Large intestine (tissue), 3 donors: ENCODE measurements at regions not wholly inside any gene's neighbourhood (a gene's known extent, or its start where the extent isn't known, plus 50 kb on each side); places are given as distances from the start of the nearest gene placed in this dataset.

ENCODE experiments used
- DNase-seq, 2 donors: peaks; one replicate each; pipeline versions ENCODE4 v3.0.0 to v3.0.0-alpha.2; 2013
- H3K27ac ChIP-seq: one replicate; pipeline ENCODE4 v1.5.1; 2013; ENCODE audit warnings: low read length
- H3K27me3 ChIP-seq: 2 replicates; pipeline ENCODE4 v1.6.1; 2013; ENCODE audit warnings: low read length; ENCODE audit not compliant: control insufficient read depth, insufficient read depth
- H3K36me3 ChIP-seq: 2 replicates; pipeline ENCODE4 v1.6.1; 2013; ENCODE audit warnings: low read length; ENCODE audit not compliant: control insufficient read depth, insufficient read depth
- H3K4me1 ChIP-seq: one replicate; pipeline ENCODE4 v1.6.1; 2013; ENCODE audit warnings: low read length; ENCODE audit not compliant: control insufficient read depth, insufficient read depth
- H3K4me3 ChIP-seq: one replicate; pipeline ENCODE4 v1.5.1; 2013; ENCODE audit warnings: low read length
- H3K9me3 ChIP-seq: one replicate; pipeline ENCODE4 v1.6.1; 2013; ENCODE audit warnings: mild to moderate bottlenecking, low read depth, low read length, moderate library complexity; ENCODE audit not compliant: control insufficient read depth
- WGBS: methylation state at CpG from one replicate; pipeline ENCODE4 v1.1.5; 2013; ENCODE audit warnings: low lambda C conversion rate; ENCODE audit not compliant: insufficient coverage; 5-methylcytosine and 5-hydroxymethylcytosine counted together

DNA sequence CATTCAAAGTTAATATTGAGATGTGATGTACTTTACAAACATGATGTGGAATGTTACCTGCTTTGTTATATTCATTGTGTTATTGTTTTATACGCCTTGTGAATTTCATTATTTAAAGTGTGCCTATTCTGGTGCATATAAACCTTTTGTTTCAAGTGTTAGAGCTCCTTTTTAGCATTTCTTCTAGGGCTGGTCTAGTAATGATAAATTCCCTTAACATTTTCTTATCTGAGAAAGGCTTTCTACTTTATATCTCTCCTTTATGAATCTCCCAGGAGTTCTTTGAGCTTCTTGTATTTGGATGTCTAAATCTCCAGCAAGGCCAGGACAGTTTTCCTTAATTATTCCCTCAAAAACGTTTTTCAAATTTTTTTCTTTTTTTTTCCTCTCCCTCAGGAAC lies 1005.6 kb downstream of the IGSF11 start:
- Histone ChIP-seq H3K27ac (no peak overlapping the region), H3K9me3 (peaks cover 5% of the 10 kb centered on the region), H3K4me3 (no peak overlapping the region), H3K4me1 (no peaks in the 10 kb centered on the region), H3K27me3 (no peaks in the 10 kb centered on the region), H3K36me3 (no peaks in the 10 kb centered on the region)
- WGBS = 19% methylated on average over 1 of the region's 2 CpGs
- DNase-seq = no peak

DNA sequence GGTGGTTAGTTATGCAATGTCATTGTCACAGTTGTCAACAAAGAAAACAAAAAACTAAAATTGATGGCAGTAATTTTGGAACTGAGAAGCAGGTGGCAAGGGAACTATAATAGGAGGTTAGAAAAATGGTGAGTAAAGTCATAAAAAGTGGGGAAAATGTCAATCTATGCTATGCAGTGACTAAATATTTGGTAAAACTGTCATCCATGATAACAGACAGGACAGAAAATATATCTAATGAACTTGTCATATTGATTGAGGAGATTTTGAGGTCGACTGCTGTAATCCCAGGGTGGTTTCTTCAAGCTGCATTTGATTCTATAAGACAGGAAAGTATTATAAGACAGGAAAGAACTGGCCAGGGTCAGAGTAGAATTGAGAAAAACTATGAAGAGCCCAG lies 998.4 kb downstream of the IGSF11 start:
- Histone ChIP-seq H3K9me3 (peaks cover 9% of the 10 kb centered on the region), H3K27ac (no peak overlapping the region), H3K27me3 (no peaks in the 10 kb centered on the region), H3K4me1 (no peaks in the 10 kb centered on the region), H3K36me3 (no peaks in the 10 kb centered on the region), H3K4me3 (no peak overlapping the region)
- DNase-seq = no peak
- WGBS = no CpG with 5 or more reads among the region's 1 CpG

DNA sequence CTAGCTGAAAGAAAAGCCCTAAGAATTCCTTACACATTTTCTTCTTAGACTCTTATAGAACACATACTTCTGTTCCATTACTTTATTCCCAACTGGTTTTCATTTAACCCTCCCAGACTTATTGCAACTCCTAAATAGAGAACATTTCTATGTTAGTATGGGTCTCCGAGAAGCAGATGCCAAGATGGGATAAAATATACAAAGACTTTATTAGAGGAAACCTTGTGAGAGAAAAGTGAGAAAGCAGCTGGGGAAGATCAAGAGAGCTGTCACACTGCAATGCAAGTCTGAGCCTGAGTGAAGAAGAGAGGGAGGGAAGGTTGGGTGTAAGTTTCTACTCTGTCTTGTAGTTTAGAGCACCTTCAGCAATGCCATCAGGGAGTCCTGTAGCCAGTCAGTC lies 979.3 kb downstream of the IGSF11 start:
- Histone ChIP-seq H3K4me3 (no peak overlapping the region), H3K9me3 (no peaks in the 10 kb centered on the region), H3K27ac (no peak overlapping the region), H3K4me1 (no peaks in the 10 kb centered on the region), H3K27me3 (no peaks in the 10 kb centered on the region), H3K36me3 (no peaks in the 10 kb centered on the region)
- no peak for DNase-seq
- 0% methylated on average over 1 of the region's 1 CpG for WGBS

DNA sequence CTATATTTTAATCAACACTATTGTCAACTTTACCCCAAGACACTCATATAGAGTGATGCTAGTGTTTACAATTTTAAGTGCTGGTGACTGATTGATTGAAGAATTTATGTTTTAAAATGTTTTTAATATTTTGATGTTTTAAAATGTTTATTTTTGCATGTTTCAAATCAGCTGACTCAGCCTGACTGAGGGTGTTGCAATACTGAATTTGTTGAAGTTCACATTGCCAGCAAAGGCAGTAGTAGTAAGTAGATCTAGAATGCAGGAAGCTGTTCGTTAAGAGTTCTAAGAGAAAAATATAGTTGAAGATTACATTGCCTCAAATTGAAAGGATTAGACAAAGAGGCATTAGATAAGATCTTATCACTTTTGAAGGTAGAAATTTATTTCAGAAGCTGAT lies 977.6 kb downstream of the IGSF11 start:
- no peaks in the 10 kb centered on the region for H3K9me3 ChIP-seq
- no CpG with 5 or more reads among the region's 1 CpG for WGBS
- DNase-seq = no peak
- H3K4me3 ChIP-seq = no peak overlapping the region
- H3K36me3 ChIP-seq = no peaks in the 10 kb centered on the region
- H3K27ac ChIP-seq = no peak overlapping the region
- H3K27me3 ChIP-seq = no peaks in the 10 kb centered on the region
- no peaks in the 10 kb centered on the region for H3K4me1 ChIP-seq

DNA sequence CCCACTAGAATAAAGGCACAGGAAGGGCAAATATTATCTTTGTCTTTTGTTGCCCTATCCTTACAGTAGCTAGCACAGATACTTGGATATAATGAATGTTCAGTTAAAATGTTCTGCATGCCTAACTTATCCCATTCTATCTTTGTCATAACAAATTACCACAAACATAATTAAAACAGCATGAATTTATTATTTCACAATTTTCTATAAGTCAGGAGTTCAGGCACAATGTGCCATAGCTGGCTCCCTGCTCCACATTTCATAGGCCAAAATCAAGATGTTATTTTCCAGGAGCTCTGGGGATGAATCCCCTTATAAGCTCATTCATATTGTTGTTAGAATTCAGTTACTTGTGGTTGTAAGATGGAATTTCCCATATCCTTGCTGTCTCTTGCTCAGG lies 975.5 kb downstream of the IGSF11 start:
- DNase-seq = no peak
- Histone ChIP-seq H3K4me3 (no peak overlapping the region), H3K27me3 (no peaks in the 10 kb centered on the region), H3K27ac (no peak overlapping the region), H3K9me3 (no peaks in the 10 kb centered on the region), H3K4me1 (no peaks in the 10 kb centered on the region), H3K36me3 (no peaks in the 10 kb centered on the region)

DNA sequence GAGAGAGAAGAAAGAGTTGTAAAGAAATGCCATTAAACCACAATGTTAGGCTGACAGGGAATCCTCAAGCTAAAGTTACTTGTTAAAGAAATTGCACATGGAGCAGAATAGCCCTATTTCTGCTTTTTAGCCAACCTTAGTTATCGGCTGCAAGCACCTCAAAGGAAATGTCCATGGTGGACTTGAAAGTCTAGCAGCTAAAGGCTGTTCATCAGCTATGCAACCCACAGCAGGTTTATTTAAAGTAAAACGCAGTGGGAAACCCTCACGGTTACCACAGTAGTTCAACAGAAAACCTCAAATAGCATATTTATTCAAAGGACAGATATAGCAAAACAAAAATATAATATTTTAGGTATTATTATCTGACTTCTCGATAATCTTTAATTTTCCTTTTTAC lies 967.2 kb downstream of the IGSF11 start:
- H3K9me3 ChIP-seq = peaks cover 3% of the 10 kb centered on the region
- H3K36me3 ChIP-seq = no peaks in the 10 kb centered on the region
- no peak for DNase-seq
- H3K27ac ChIP-seq = no peak overlapping the region
- H3K4me3 ChIP-seq = no peak overlapping the region
- H3K27me3 ChIP-seq = no peaks in the 10 kb centered on the region
- 93% methylated on average over 1 of the region's 4 CpGs for WGBS
- no peaks in the 10 kb centered on the region for H3K4me1 ChIP-seq

DNA sequence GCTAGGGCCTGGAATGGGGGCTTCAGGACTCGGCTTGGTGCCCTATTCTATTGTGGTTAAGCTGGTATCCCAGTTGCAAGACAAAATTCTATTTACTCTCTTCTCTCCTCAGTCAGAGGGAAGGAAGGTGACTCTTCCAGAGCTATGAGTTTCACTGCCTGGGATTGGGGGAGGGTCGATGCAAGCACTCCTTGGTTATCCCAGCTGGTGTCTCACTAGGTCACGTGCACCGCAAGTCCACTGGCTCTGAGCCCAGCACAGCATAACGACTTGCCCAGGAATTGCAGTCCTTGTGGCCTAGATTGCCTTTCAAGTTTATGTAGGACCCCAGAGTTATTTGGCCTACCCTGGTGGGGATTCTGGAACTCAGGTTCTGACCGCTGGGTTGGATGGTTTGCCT lies 958.8 kb downstream of the IGSF11 start:
- no peak for DNase-seq
- H3K4me1 ChIP-seq = no peaks in the 10 kb centered on the region
- peaks cover 11% of the 10 kb centered on the region for H3K9me3 ChIP-seq
- H3K27ac ChIP-seq = no peak overlapping the region
- no peak overlapping the region for H3K4me3 ChIP-seq
- no peaks in the 10 kb centered on the region for H3K36me3 ChIP-seq
- no peaks in the 10 kb centered on the region for H3K27me3 ChIP-seq
- no CpG with 5 or more reads among the region's 6 CpGs for WGBS

DNA sequence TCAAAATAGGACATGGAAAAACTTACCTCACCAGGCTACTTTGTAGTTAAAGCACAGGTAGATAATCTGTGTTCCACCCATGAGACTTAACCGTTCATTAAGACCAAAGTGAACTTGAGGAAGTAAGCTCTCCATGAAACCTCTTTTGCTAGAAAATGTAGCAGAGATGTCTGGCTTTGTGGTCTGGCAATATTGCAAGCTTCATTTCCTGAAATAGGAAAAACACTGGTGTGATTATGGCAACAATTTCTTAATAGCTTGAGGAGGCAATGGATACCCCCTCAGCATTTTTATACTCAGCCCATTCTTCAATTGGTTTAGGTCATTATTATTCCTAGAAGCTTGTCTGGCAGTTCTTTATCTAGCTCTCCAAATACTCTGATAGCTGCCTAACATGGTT lies 957.3 kb downstream of the IGSF11 start:
- no peaks in the 10 kb centered on the region for H3K36me3 ChIP-seq
- H3K9me3 ChIP-seq = peaks cover 11% of the 10 kb centered on the region
- H3K27ac ChIP-seq = no peak overlapping the region
- H3K4me3 ChIP-seq = no peak overlapping the region
- DNase-seq = no peak
- no peaks in the 10 kb centered on the region for H3K4me1 ChIP-seq
- WGBS = no CpG with 5 or more reads among the region's 1 CpG
- no peaks in the 10 kb centered on the region for H3K27me3 ChIP-seq

DNA sequence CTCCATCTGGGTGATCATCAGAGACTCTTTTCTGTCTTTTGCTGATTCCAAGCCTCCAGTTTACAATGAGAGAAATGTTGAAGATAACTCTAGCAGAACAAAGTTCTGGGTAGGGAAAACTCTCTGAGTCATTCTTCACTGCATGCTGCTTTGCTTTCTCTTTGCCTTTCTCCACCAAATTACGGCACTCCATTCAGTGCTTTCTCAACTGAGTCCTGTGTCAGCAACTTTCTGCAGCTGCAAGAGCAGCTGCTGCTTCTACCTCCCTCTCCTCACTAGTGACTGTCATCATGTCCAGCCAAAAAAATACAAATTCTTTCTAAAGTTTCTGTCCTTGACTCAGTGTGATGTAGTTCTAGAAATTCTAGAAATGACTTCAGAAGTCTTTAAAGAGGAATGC lies 953.8 kb downstream of the IGSF11 start:
- Histone ChIP-seq H3K27me3 (no peaks in the 10 kb centered on the region), H3K4me1 (no peaks in the 10 kb centered on the region), H3K4me3 (no peak overlapping the region), H3K9me3 (no peaks in the 10 kb centered on the region), H3K27ac (no peak overlapping the region), H3K36me3 (no peaks in the 10 kb centered on the region)
- DNase-seq = no peak
- WGBS = 50% methylated on average over 1 of the region's 1 CpG

DNA sequence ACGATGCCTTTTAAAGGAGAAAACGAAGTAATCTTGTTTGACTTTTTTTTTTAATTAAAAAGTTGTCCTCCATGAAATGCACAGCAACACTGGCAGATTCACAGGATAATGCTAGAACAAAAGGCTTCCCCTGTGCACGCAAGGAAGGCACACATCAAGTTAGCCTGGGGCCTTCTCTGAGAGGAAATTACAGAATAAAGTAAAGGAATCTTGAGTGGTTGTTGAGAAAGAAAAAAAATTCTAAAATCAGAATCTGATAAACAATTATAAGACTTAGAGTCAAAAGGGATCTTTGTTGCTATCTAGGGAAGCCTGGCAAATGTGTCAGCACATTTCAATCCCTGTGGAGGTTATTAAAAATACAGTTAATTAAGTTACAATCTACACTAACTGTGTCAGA lies 946.0 kb downstream of the IGSF11 start:
- Histone ChIP-seq H3K9me3 (peaks cover 5% of the 10 kb centered on the region), H3K4me3 (no peak overlapping the region)
- WGBS = 43% methylated on average over 3 of the region's 3 CpGs

DNA sequence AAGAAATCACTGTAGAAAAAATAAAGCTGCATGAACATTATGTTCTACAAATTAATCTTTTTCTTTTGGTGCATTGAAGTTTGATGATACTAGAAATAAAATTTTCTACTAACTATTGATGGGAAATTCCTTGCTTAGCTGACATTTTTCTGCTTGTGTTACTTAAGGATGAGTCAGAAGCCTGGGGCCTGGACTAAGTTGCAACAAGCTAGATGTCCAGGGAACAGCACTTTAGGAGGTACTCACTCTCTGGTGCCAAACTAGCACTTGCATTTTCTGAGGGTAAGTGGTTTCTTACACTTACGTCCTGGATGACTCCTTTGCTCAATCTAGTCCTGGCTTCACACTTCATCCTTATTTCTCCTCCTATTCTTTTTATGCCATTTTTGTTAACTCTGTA lies 945.1 kb downstream of the IGSF11 start:
- Histone ChIP-seq H3K4me1 (no peaks in the 10 kb centered on the region), H3K27ac (no peak overlapping the region), H3K27me3 (no peaks in the 10 kb centered on the region), H3K9me3 (peaks cover 5% of the 10 kb centered on the region), H3K36me3 (no peaks in the 10 kb centered on the region), H3K4me3 (no peak overlapping the region)
- DNase-seq = no peak
- 88% methylated on average over 1 of the region's 1 CpG for WGBS

More for the DNA sequence above, 946.0 kb downstream of the IGSF11 start:
- Histone ChIP-seq H3K4me1 (no peaks in the 10 kb centered on the region), H3K27ac (no peak overlapping the region), H3K27me3 (no peaks in the 10 kb centered on the region), H3K36me3 (no peaks in the 10 kb centered on the region)
- DNase-seq = no peak
